GM19468 (cell line): ENCODE measurements at regions not wholly inside any gene's neighbourhood (a gene's known extent, or its start where the extent isn't known, plus 50 kb on each side); places are given as distances from the start of the nearest gene placed in this dataset.

Experiments
- ATAC-seq: cut with Tn5 transposase; IDR thresholded peaks from one replicate; pipeline ENCODE4 v1.9.1; 2021; ENCODE audit warnings: mild to moderate bottlenecking, moderate library complexity, moderate number of reproducible peaks; ENCODE audit not compliant: unreplicated experiment; ENCODE audit errors: extremely low read depth

DNA sequence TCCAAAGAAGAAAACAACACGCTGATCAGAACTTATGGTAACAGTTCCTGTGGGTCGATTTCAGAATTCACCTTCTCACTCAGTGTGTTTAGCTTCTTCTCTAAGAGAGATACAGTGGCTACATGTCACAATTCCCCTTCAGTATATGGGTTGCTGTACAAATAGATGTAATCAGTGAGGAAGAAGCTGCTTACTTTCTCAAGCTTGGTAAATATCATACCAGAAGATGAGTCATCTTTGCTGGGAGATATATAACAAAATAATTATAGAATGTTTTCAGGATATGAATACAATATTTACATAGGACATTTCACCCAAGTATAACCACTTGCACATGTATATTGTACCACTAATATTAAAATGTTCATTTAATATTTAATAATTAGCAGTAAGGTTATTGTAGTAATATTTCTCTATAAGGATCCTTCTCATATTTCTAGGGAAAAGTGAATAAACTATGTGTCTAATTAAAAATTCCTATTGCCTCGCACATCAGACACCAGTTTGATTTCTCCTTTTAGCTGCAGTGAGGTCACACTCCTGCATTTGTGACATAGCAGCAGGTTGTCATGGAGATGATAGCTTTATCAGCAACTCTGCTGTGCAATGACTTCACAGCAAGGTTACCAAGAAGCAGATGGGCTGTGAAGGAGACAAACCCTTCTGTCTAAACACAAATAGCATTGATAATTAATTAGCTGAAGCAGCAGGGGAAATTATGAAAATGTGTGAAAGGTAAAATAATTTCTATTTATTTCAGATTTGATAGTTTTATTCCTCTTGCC is 211.4 kb downstream of the TUSC7 start:
- ATAC-seq: no peak

GRCh38 chr3:116927918-116928317 is 218.3 kb downstream of the TUSC7 start:
- no peak for ATAC-seq

GRCh38 chr3:116929505-116930222 is 220.1 kb downstream of the TUSC7 start:
- no peak for ATAC-seq

- no peak for ATAC-seq
These were observed 221.2 kb downstream of the TUSC7 start for GRCh38 chr3:116930786-116931185.

DNA sequence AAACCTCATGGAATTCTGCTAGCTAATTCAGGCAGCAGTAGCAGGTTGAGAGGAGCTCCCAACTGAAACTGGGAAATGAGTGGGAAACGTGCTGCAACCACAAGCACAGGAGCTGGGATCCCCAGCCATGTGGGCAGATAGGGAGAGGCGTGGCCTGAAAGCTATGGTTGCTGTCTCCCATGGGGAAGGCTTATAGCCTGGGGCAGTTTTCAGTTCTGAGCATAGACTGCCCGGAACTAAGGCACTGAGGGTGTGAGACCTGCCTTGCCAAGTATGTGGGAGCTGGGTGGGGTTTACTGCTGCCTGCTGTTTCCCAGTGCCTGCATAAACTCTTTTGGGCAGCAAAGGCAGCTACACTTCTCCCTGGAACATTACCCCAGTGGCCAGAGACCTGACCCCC is 229.5 kb downstream of the TUSC7 start:
- ATAC-seq: no peak

DNA sequence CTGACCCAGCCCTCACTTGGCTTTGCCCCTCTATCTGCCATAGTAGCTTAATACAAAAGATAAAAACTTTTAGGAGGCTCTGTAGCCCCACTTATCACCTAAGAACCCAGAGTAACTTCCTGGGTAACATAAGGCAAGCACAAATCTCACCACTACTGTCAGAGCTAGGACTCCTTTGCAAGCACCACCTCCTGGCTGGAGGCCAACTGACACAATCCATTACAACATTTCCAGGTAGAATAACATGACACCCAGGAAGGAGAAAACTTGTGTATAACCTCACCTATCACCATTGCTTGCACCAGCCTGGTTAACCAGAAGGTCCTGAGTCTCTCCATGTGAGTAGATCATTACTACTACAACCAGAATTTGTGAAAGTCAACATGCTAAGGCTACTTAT is 230.0 kb downstream of the TUSC7 start:
- ATAC-seq: no peak

- no peak for ATAC-seq
These were observed 231.1 kb downstream of the TUSC7 start for GRCh38 chr3:116940719-116941118.

DNA sequence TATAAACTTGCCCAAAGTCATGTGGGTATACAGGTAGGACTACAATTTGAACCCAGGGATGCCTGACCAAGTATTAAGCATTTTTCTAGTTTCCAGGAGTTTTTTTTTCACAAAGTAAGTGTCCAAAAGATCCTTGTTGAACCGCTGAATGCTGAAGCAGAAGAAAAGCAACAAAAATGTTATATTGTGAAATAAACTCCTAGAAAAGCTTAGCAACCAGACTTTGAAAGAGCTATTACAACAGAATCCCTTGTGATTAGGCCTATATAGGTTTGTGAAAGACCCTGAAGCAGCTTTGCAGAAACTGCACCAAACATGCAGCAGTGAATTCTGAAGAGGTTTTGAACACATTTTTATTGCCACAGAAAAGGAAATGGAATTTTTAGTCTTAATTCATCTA is 236.8 kb downstream of the TUSC7 start:
- ATAC-seq: no peak

DNA sequence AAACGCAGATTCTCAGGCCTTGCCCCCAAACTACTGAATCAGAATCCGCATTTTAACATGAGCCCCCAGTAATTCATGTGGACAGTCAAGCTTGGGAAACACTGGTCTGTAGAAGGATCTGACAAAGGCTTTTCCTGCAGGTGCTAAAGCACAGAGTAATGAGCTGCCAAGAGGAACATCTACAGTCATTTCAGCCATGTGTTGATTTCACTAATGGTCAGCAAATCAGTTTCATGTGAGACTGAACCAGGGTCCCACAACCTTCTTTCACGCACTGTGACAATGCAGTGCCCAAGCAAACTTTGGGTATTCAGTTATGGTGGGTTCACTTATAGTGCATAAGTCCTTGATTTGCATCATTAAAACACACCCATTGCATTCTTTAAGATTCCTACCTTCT is 237.6 kb downstream of the TUSC7 start:
- ATAC-seq: no peak

DNA sequence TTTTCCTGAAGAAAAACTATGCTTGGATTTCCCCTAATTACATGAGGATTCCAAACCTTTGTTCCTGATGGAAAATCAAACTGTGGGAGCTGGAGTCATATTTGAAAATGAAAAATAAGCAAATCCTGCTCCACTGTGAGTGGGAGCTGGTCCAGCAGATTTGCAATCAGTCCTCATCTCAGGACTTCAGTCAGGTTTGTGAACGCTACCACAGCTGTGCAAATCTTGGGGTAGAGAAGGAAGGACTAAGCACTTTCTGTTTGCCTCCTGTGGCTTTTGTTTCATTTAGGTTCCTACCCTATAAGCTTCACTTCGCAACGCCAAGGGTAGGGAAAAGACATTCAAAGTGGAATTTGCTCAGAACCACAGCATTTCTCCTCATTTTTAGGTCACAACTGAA is 238.2 kb downstream of the TUSC7 start:
- no peak for ATAC-seq

DNA sequence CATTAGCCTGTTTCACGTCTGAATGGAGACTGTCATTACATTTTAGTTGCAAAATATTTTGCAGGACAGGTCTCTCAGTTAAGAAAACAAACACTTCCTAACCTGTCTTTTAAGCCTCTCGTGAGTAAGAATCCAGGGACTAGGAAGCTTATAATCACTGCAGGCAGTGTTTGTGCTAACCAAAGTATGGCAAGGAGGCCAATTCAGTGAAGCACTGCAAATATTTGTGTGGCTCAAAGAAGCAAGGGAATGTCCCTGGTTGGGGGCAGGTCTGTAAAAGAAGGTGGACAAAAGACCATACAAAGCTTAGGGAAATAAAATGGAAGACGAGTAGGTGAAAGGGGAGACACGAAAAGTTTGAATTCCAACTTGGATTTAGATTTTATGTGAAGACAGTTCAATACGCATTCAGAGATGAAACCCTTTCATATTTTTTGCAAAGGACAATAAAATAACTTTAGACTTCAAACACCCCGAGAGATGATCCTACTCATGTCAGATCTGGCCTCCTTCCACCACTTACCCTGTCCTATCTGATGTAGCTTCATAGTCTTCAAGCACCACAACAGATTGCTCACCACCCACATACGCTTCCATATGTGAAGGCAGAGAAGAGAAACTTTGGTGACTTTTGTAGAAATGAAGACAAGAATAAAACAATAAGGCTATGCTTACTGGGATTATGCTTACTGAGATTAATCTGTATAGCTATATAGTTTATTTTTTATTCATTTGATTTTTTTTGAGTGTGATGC is 240.9 kb downstream of the TUSC7 start:
- no peak for ATAC-seq

DNA sequence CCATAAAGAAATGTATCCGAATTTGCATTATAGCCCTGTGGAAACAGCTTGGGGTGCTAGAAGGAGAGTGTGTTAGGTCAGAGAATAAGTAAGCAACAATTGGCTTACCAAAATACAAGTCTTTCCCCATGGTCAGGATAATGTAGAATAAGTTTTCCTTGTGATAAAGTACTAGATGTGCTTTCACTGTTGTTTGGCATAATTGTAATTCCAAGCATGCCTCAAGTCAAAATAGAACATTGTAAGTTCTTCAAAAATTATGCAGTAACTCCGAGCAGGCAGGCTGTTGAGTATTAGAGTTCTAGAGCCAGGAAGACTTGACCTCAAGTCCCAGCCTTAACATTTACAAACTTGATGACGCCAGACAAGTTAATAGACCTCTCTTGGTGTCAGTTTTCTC is 242.0 kb downstream of the TUSC7 start:
- ATAC-seq: no peak

GRCh38 chr3:116958291-116958690 is 248.7 kb downstream of the TUSC7 start:
- no peak for ATAC-seq

- ATAC-seq: no peak
These were observed 251.5 kb downstream of the TUSC7 start for GRCh38 chr3:116961106-116961505.

- ATAC-seq: no peak
These were observed 254.2 kb downstream of the TUSC7 start for GRCh38 chr3:116963802-116964201.

DNA sequence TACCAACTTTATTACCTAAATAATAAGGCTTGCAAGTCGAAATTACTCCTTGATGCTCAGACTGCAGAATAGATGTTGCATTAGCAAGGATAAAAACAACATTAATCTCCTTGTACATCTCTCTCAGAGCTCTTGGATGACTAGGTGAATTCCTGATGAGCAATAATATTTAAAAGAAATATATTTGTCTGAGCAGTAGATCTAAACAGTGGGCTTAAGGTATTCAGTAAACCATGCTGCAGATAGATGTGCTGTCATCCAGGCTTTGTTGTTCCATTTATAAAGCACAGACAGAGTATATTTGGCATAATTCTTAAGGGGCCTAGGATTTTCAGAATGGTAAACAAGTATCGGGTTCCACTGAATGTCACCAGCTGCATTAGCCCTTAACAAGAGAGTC is 257.1 kb downstream of the TUSC7 start:
- no peak for ATAC-seq

DNA sequence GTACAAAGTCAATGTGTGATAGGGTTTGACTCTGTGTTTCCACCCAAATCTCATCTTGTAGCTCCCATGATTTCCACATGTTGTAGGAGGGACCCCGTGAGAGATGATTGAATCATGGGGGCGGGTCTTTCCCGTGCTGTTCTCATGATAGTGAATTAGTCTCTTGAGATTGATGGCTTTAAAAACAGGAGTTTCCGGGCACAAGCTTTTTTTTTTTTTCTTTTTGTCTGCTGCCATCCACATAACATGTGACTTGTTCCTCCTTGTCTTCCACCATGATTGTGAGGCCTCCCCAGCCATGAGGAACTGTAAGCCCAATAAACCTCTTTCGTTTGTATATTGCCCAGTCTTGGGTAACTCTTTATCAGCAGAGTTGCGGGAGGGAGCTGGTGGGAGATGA is 259.6 kb downstream of the TUSC7 start:
- no peak for ATAC-seq

DNA sequence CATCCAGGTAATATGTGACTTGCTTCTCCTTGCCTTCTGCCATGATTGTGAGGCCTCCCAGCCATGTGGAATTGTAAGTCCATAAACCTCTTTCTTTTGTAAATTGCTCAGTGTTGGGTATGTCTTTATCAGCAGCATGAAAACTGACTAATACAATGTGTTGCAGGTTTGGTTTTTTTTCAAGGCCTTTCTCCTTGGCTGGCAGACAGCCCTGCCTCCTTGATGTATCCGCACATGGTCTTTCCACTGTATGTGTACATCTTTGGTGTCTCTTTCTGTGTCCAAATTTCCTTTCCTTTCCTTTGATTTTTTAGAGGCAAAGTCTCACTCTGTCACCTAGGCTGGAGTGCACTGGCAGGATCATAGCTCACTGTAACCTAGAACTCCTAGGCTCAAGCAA is 260.1 kb downstream of the TUSC7 start:
- ATAC-seq: no peak

- ATAC-seq: no peak
These were observed 262.0 kb downstream of the TUSC7 start for GRCh38 chr3:116971531-116971930.

DNA sequence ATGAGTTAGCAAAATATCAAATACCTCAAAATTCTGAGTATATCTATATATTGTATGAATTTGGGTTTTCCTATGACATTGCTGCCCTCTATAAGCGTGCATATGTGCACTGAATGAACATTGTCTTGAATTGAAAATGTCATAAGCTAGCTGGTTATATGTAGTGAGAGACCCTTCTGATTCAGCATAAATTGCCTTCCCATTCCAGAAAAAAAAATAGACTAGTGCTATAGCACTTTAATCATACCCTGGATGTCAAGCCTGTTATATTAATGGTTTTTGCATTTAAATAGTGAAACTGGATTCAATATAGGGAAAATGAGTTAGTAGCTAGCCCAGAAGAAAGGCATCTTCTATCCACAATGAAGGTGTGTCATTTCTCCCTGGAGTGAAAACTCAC is 265.1 kb downstream of the TUSC7 start:
- no peak for ATAC-seq

DNA sequence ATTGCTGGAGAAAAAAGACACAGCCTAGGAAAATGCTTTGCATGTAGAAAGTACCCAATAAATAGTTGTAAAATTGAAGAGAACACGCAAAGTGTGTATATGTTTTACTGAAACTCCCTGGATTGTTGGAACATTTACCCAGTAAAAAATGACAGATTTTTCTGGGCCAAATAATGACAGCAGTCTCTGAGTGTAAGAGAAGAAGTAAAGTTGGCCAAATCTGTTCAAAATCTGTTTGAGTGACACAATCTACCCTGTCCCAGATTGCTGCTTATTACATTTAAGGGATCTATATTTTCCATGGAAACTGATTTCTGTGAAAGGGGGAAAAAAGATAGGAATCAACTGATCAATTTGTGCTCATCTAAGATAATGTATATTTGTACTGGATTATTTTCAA is 267.9 kb downstream of the TUSC7 start:
- ATAC-seq: no peak
